Urothelium cell line (cell line): ENCODE measurements at regions not wholly inside any gene's neighbourhood (a gene's known extent, or its start where the extent isn't known, plus 50 kb on each side); places are given as distances from the start of the nearest gene placed in this dataset.

Experiments used
- DNase-seq: peaks from one replicate; pipeline ENCODE4 v3.0.0; 2011; ENCODE audit warnings: low spot score, mixed read lengths
- FAIRE-seq: peaks from 2 replicates; lab custom pipeline; 2011; peaks lifted over from hg19 to GRCh38; lab: Jason Lieb, UNC

- FAIRE-seq (peak; percentile 97), DNase-seq (peak; percentile 62)
Measured at GRCh38 chr17:51434434-51435170, 174.3 kb downstream of the UTP18 start.

GRCh38 chr17:51435171-51435552 lies 174.8 kb downstream of the UTP18 start:
- no peak for DNase-seq
- no peak for FAIRE-seq

- peak; percentile 48 for DNase-seq
- FAIRE-seq = no peak
Measured at GRCh38 chr17:51435641-51436091, 175.3 kb downstream of the UTP18 start.

- FAIRE-seq (peak; percentile 85), DNase-seq (peak; percentile 83)
Measured at GRCh38 chr17:51439395-51440229, 179.3 kb downstream of the UTP18 start.

- no peak for FAIRE-seq
Measured at GRCh38 chr17:51441431-51441830, 181.1 kb downstream of the UTP18 start.

GRCh38 chr17:51442088-51442865 lies 181.9 kb downstream of the UTP18 start:
- FAIRE-seq (no peak), DNase-seq (no peak)

More at GRCh38 chr17:51441431-51441830, 181.1 kb downstream of the UTP18 start:
- no peak for DNase-seq

- no peak for FAIRE-seq
- DNase-seq = no peak
Measured at GRCh38 chr17:51443646-51444045, 183.3 kb downstream of the UTP18 start.

GRCh38 chr17:51445946-51446345 lies 185.6 kb downstream of the UTP18 start:
- FAIRE-seq (no peak), DNase-seq (no peak)

GRCh38 chr17:51454456-51454978 lies 194.2 kb downstream of the UTP18 start:
- DNase-seq (no peak), FAIRE-seq (no peak)

- FAIRE-seq = no peak
- no peak for DNase-seq
Measured at GRCh38 chr17:51455211-51455610, 194.9 kb downstream of the UTP18 start.

GRCh38 chr17:51455931-51456330 lies 195.6 kb downstream of the UTP18 start:
- FAIRE-seq (peak; percentile 87), DNase-seq (peak; percentile 73)

GRCh38 chr17:51456942-51457341 lies 196.6 kb downstream of the UTP18 start:
- no peak for FAIRE-seq
- DNase-seq = peak; percentile 38

GRCh38 chr17:51461578-51462004 lies 201.2 kb downstream of the UTP18 start:
- no peak for FAIRE-seq

GRCh38 chr17:51463353-51463752 lies 203.0 kb downstream of the UTP18 start:
- FAIRE-seq (no peak), DNase-seq (no peak)

More at GRCh38 chr17:51461578-51462004, 201.2 kb downstream of the UTP18 start:
- DNase-seq = peak; percentile 87

- no peak for FAIRE-seq
- no peak for DNase-seq
Measured at GRCh38 chr17:51467336-51467735, 207.0 kb downstream of the UTP18 start.

GRCh38 chr17:51472670-51473205 lies 212.4 kb downstream of the UTP18 start:
- DNase-seq (no peak), FAIRE-seq (no peak)

- no peak for FAIRE-seq
- DNase-seq = no peak
Measured at GRCh38 chr17:51474764-51475163, 214.4 kb downstream of the UTP18 start.

GRCh38 chr17:51475730-51476129 lies 215.4 kb downstream of the UTP18 start:
- DNase-seq (no peak), FAIRE-seq (no peak)

- DNase-seq (no peak), FAIRE-seq (no peak)
Measured at GRCh38 chr17:51479303-51479702, 219.0 kb downstream of the UTP18 start.

- DNase-seq = no peak
- no peak for FAIRE-seq
Measured at GRCh38 chr17:51481370-51481769, 221.0 kb downstream of the UTP18 start.
